GM12878 (cell line): ENCODE measurements at regions not wholly inside any gene's neighbourhood (a gene's known extent, or its start where the extent isn't known, plus 50 kb on each side); places are given as distances from the start of the nearest gene placed in this dataset.

ENCODE experiments used
- ATAC-seq: fragments of 200-7000 bp; cut with Tn5 transposase; 3 replicates; pipeline ENCODE4 v1.9.1; 2020; ENCODE audit warnings: mild to moderate bottlenecking, moderate library complexity
- BruUV-seq: library from RNA; stranded (reverse); fragments of 400-500 nt; replicated peaks from 2 replicates; lab custom pipeline; 2021; lab: Mats Ljungman, UMichigan
- CTCF ChIA-PET: fragments of 300-600 bp; sonication (Branson Sonifier 250); formaldehyde crosslinking; extraction: SDS; loops from one replicate; lab custom pipeline; 2021; ENCODE audit warnings: inconsistent platforms; lab: Yijun Ruan, JAX
- POLR2A ChIA-PET: fragments of 350-600 bp; formaldehyde crosslinking; extraction: SDS; loops from one replicate; lab custom pipeline; 2021; ENCODE audit warnings: inconsistent platforms; lab: Charles Lee
- RAD21 ChIA-PET: fragments of 300-600 bp; sonication (Branson Sonifier 250); formaldehyde crosslinking; loops from one replicate; lab custom pipeline; 2023; ENCODE audit warnings: antibody characterized with exemption; ENCODE audit not compliant: unreplicated experiment; lab: Charles Lee
- SMC1A ChIA-PET: fragments of 300-600 bp; sonication (Branson Sonifier 250); formaldehyde crosslinking; loops from one replicate; lab custom pipeline; 2023; ENCODE audit not compliant: unreplicated experiment, uncharacterized antibody; lab: Charles Lee
- DNase-seq: peaks from one replicate; pipeline ENCODE4 v3.0.0-alpha.2; 2011; ENCODE audit warnings: low read depth, low spot score
- FAIRE-seq: peaks from 3 replicates; lab custom pipeline; 2011; peaks lifted over from hg19 to GRCh38; lab: Jason Lieb, UNC
- H2AFZ ChIP-seq: 2 replicates; pipeline ENCODE4 v1.6.0; 2011; ENCODE audit warnings: low read depth, low read length, control low read depth; ENCODE audit not compliant: control insufficient read depth
- H3K27ac ChIP-seq: 2 replicates; pipeline ENCODE4 v1.5.1; 2011; ENCODE audit warnings: control low read depth; ENCODE audit not compliant: control insufficient read depth, insufficient read depth
- H3K27me3 ChIP-seq, 2 experiments: replicated peaks in 1 of 2; 2 replicates each; pipeline versions ENCODE4 v1.6.0 to v1.6.1; 2011; ENCODE audit warnings: low read length in 1 of 2; ENCODE audit not compliant: control insufficient read depth in 2 of 2, insufficient read depth in 2 of 2
- H3K36me3 ChIP-seq, 2 experiments: 2 replicates each; pipeline ENCODE4 v1.5.1; 2011; ENCODE audit warnings: low read length in 1 of 2; ENCODE audit not compliant: control insufficient read depth in 2 of 2, insufficient read depth in 2 of 2
- H3K4me1 ChIP-seq: 2 replicates; pipeline ENCODE4 v1.6.1; 2011; ENCODE audit warnings: mild to moderate bottlenecking, low read length, moderate library complexity, mixed read lengths; ENCODE audit not compliant: control insufficient read depth, insufficient read depth
- H3K4me2 ChIP-seq: 2 replicates; pipeline ENCODE4 v1.6.0; 2011; ENCODE audit warnings: control low read depth; ENCODE audit not compliant: control insufficient read depth, insufficient read depth
- H3K4me3 ChIP-seq: fragments of 200-600 bp; sonication (generic); 2 replicates; pipeline ENCODE4 v1.5.1; 2016
- H3K79me2 ChIP-seq: 2 replicates; pipeline ENCODE4 v1.6.0; 2011; ENCODE audit warnings: low read length; ENCODE audit not compliant: control insufficient read depth, insufficient read depth
- H3K9ac ChIP-seq: 2 replicates; pipeline ENCODE4 v1.8.0; 2011; ENCODE audit warnings: low read length, control low read depth, mixed read lengths; ENCODE audit not compliant: control insufficient read depth, insufficient read depth
- H3K9me3 ChIP-seq: replicated peaks from 3 replicates; pipeline ENCODE4 v1.5.1; 2011; ENCODE audit warnings: mild to moderate bottlenecking, low read length; ENCODE audit not compliant: control insufficient read depth, insufficient read depth
- H4K20me1 ChIP-seq: 2 replicates; pipeline ENCODE4 v1.6.0; 2011; ENCODE audit not compliant: control insufficient read depth, insufficient read depth
- CHD2 ChIP-seq: IDR thresholded peaks from 2 replicates; pipeline ENCODE4 v1.6.1; 2011; ENCODE audit warnings: low read depth, low read length, improper control_type of control experiment, borderline replicate concordance
- CHD4 ChIP-seq: fragments of 200-600 bp; sonication (generic); IDR thresholded peaks from 2 replicates; pipeline ENCODE4 v1.6.1; 2016; ENCODE audit warnings: mild to moderate bottlenecking
- CTCF ChIP-seq, 3 experiments: IDR thresholded peaks in 2 of 3; conservative IDR thresholded peaks in 1 of 3; 2 replicates each; pipeline ENCODE4 v1.5.1; 2011; ENCODE audit warnings: low read depth in 3 of 3, low read length in 3 of 3, mild to moderate bottlenecking in 3 of 3, control low read depth in 2 of 3, moderate library complexity in 2 of 3, inconsistent platforms in 1 of 3, mixed read lengths in 1 of 3; ENCODE audit not compliant: control insufficient read depth in 2 of 3, insufficient read depth in 1 of 3; ENCODE audit errors: extremely low read depth in 1 of 3
- CUX1 ChIP-seq: IDR thresholded peaks from 2 replicates; pipeline ENCODE4 v1.6.1; 2012; ENCODE audit warnings: improper control_type of control experiment, low read depth, low read length; ENCODE audit not compliant: insufficient replicate concordance
- E4F1 ChIP-seq: fragments of 450-650 bp; IDR thresholded peaks from 2 replicates; pipeline ENCODE4 v1.6.1; 2018; ENCODE audit warnings: borderline replicate concordance, mild to moderate bottlenecking; ENCODE audit not compliant: partially characterized antibody
- ESRRA ChIP-seq: IDR thresholded peaks from 2 replicates; pipeline ENCODE4 v1.6.1; 2012; ENCODE audit warnings: mild to moderate bottlenecking, low read length, improper control_type of control experiment
- HDAC6 ChIP-seq: fragments of 200-600 bp; sonication (generic); IDR thresholded peaks from one replicate; pipeline ENCODE4 v1.8.0; 2017; ENCODE audit warnings: antibody characterized with exemption; ENCODE audit not compliant: unreplicated experiment
- IKZF1 ChIP-seq: fragments of 450-650 bp; conservative IDR thresholded peaks from 2 replicates; pipeline ENCODE4 v1.6.1; 2017; ENCODE audit warnings: antibody characterized with exemption, mild to moderate bottlenecking
- MYC ChIP-seq: IDR thresholded peaks from 2 replicates; pipeline ENCODE4 v1.6.1; 2011; ENCODE audit warnings: mild to moderate bottlenecking, low read length, moderate library complexity, inconsistent platforms; ENCODE audit not compliant: insufficient read depth, insufficient replicate concordance, insufficient read length, severe bottlenecking
- PML ChIP-seq: IDR thresholded peaks from 2 replicates; pipeline ENCODE4 v1.6.1; 2012; ENCODE audit warnings: low read length, inconsistent platforms
- RB1 ChIP-seq: fragments of 450-650 bp; formaldehyde crosslinking; IDR thresholded peaks from 2 replicates; pipeline ENCODE4 v1.6.1; 2017; ENCODE audit warnings: mild to moderate bottlenecking, borderline replicate concordance
- RCOR1 ChIP-seq: conservative IDR thresholded peaks from 2 replicates; pipeline ENCODE4 v1.6.1; 2012; ENCODE audit warnings: low read depth, low read length, improper control_type of control experiment
- SRF ChIP-seq, 2 experiments: IDR thresholded peaks; 2 replicates each; pipeline ENCODE4 v1.6.1; 2011; ENCODE audit warnings: low read depth in 2 of 2, low read length in 2 of 2, mild to moderate bottlenecking in 1 of 2, moderate library complexity in 1 of 2
- STAT1 ChIP-seq: fragments of 450-650 bp; conservative IDR thresholded peaks from 2 replicates; pipeline ENCODE4 v1.6.1; 2014; ENCODE audit warnings: antibody characterized with exemption, mild to moderate bottlenecking
- SUPT20H ChIP-seq: IDR thresholded peaks from 2 replicates; pipeline ENCODE4 v1.6.1; 2011; ENCODE audit warnings: low read depth, mild to moderate bottlenecking, low read length, moderate library complexity, borderline replicate concordance; ENCODE audit not compliant: control insufficient read depth
- TCF12 ChIP-seq: IDR thresholded peaks from 2 replicates; pipeline ENCODE4 v1.6.1; 2011; ENCODE audit warnings: low read depth, mild to moderate bottlenecking, low read length
- WGBS: methylation state at CpG from one replicate; pipeline ENCODE4 v1.1.6; 2016; ENCODE audit warnings: low lambda C conversion rate; ENCODE audit not compliant: insufficient replicate concordance, insufficient coverage; ENCODE audit errors: missing lambda C conversion rate; 5-methylcytosine and 5-hydroxymethylcytosine counted together
- in situ Hi-C: fragments of 300-500 bp; cut with MboI; formaldehyde crosslinking; loops from 9 replicates; pipeline ENCODE4 v1.14.3; 2018; ENCODE audit warnings: mixed read lengths
- intact Hi-C: fragments of 100-400 bp; cut with micrococcal nuclease; formaldehyde crosslinking; loops from one replicate; pipeline ENCODE4 v1.14.2; 2022; ENCODE audit not compliant: unreplicated experiment

- Histone ChIP-seq H3K27ac (no peak overlapping the region), H3K36me3 (no peaks in the 10 kb centered on the region), H3K4me2 (no peak overlapping the region), H2AFZ (no peak overlapping the region), H3K9ac (no peak overlapping the region), H3K4me3 (no peak overlapping the region), H3K4me1 (no peaks in the 10 kb centered on the region), H3K9me3 (no peaks in the 10 kb centered on the region), H3K79me2 (no peaks in the 10 kb centered on the region), H3K27me3 (no peaks in the 10 kb centered on the region), H4K20me1 (no peaks in the 10 kb centered on the region)
- no TSS peak for BruUV-seq
- DNase-seq (no peak), ATAC-seq (no peak), FAIRE-seq (no peak)
- in situ Hi-C loops: no loop called here
- WGBS: 33% methylated on average over 4 of the region's 4 CpGs
- POLR2A ChIA-PET: no interaction called here
- intact Hi-C loops: no loop called here
- SMC1A ChIA-PET: interaction anchor here (0.6 to 1.5 kb wide), 2 partner anchors 8 to 15 kb away, joined by 3 read pairs; no protein-coding TSS in a partner anchor
- RAD21 ChIA-PET: no interaction called here
- CTCF ChIA-PET: no interaction called here
- TF ChIP-seq PML (no peak), STAT1 (no peak), TCF12 (no peak), CHD4 (no peak), MYC (no peak), HDAC6 (no peak), CTCF (IDR thresholded peaks at IDR 0.05 in 2 of 3, conservative IDR thresholded peaks at IDR 0.05 in 1 of 3; ENCODE audit: control insufficient read depth in 2 of 3, extremely low read depth in 1 of 3, insufficient read depth in 1 of 3, low read depth in 3 of 3, low read length in 3 of 3) (no peak), E4F1 (no peak), CUX1 (no peak), CHD2 (no peak), SUPT20H (no peak), ESRRA (no peak), RCOR1 (no peak), IKZF1 (no peak), SRF (IDR thresholded peaks at IDR 0.05; ENCODE audit: low read depth in 2 of 2, low read length in 2 of 2) (no peak), RB1 (no peak)
Observed at GRCh38 chr12:91663310-91663709, 480.7 kb upstream of the DCN start.
